PC-9 (cell line): ENCODE measurements at regions not wholly inside any gene's neighbourhood (a gene's known extent, or its start where the extent isn't known, plus 50 kb on each side); places are given as distances from the start of the nearest gene placed in this dataset.

Source experiments
- CTCF ChIP-seq: fragments of 200-600 bp; sonication (generic); conservative IDR thresholded peaks from 2 replicates; pipeline ENCODE4 v1.6.1; 2017; ENCODE audit warnings: mixed run types, antibody characterized with exemption, mild to moderate bottlenecking, moderate library complexity
- EZH2 ChIP-seq: fragments of 200-600 bp; sonication (generic); IDR thresholded peaks from 2 replicates; pipeline ENCODE4 v1.8.0; 2017; ENCODE audit warnings: antibody characterized with exemption, low read depth

GRCh38 chr5:112485934-112486355 lies 66.9 kb upstream of the EPB41L4A start:
- no peak for TF ChIP-seq CTCF
- TF ChIP-seq EZH2 = no peak
